Muscle layer of duodenum (tissue), 2 donors: ENCODE measurements at regions not wholly inside any gene's neighbourhood (a gene's known extent, or its start where the extent isn't known, plus 50 kb on each side); places are given as distances from the start of the nearest gene placed in this dataset.

Experiments used
- H3K27ac ChIP-seq: one replicate; pipeline ENCODE4 v1.7.0; 2013; ENCODE audit warnings: mild to moderate bottlenecking, low read length
- H3K27me3 ChIP-seq: one replicate; pipeline ENCODE4 v1.7.0; 2013; ENCODE audit warnings: low read depth, mild to moderate bottlenecking, control low read depth, low read length
- H3K36me3 ChIP-seq, 2 donors: one replicate each; pipeline ENCODE4 v1.7.0; 2013; ENCODE audit warnings: low read length in 2 of 2, control low read depth in 1 of 2, mild to moderate bottlenecking in 1 of 2; ENCODE audit not compliant: insufficient read depth in 2 of 2, control insufficient read depth in 1 of 2
- H3K4me1 ChIP-seq, 2 donors: one replicate each; pipeline ENCODE4 v1.7.0; 2013; ENCODE audit warnings: low read length in 2 of 2, mild to moderate bottlenecking in 2 of 2, control low read depth in 1 of 2, moderate library complexity in 1 of 2; ENCODE audit not compliant: insufficient read depth in 2 of 2, control insufficient read depth in 1 of 2
- H3K4me3 ChIP-seq, 2 donors: one replicate each; pipeline ENCODE4 v1.7.0; 2013; ENCODE audit warnings: low read length in 2 of 2, low read depth in 1 of 2, mild to moderate bottlenecking in 1 of 2
- H3K9me3 ChIP-seq, 2 donors: one replicate each; pipeline ENCODE4 v1.7.0; 2013; ENCODE audit warnings: low read length in 2 of 2, control low read depth in 1 of 2, mild to moderate bottlenecking in 1 of 2; ENCODE audit not compliant: control insufficient read depth in 1 of 2
- donor health status: healthy.

GRCh38 chr3:147809206-147809605 lies 400.0 kb downstream of the ZIC1 start:
- Histone ChIP-seq H3K4me3 (no peak overlapping the region), H3K9me3 (no peaks in the 10 kb centered on the region), H3K27ac (no peak overlapping the region), H3K36me3 (no peaks in the 10 kb centered on the region), H3K27me3 (no peaks in the 10 kb centered on the region), H3K4me1 (no peaks in the 10 kb centered on the region)

GRCh38 chr3:147812186-147812911 lies 403.2 kb downstream of the ZIC1 start:
- Histone ChIP-seq H3K4me1 (no peaks in the 10 kb centered on the region), H3K9me3 (no peaks in the 10 kb centered on the region), H3K27me3 (no peaks in the 10 kb centered on the region), H3K4me3 (no peak overlapping the region), H3K27ac (no peak overlapping the region), H3K36me3 (no peaks in the 10 kb centered on the region)

GRCh38 chr3:147813256-147813655 lies 404.1 kb downstream of the ZIC1 start:
- Histone ChIP-seq H3K36me3 (no peaks in the 10 kb centered on the region), H3K27ac (no peak overlapping the region)

GRCh38 chr3:147816752-147817151 lies 407.6 kb downstream of the ZIC1 start:
- Histone ChIP-seq H3K27me3 (no peaks in the 10 kb centered on the region), H3K36me3 (no peaks in the 10 kb centered on the region), H3K9me3 (no peaks in the 10 kb centered on the region), H3K27ac (no peak overlapping the region), H3K4me1 (no peaks in the 10 kb centered on the region), H3K4me3 (no peak overlapping the region)

More at GRCh38 chr3:147813256-147813655, 404.1 kb downstream of the ZIC1 start:
- H3K9me3 ChIP-seq, result no peaks in the 10 kb centered on the region
- no peaks in the 10 kb centered on the region for H3K4me1 ChIP-seq
- no peaks in the 10 kb centered on the region for H3K27me3 ChIP-seq
- no peak overlapping the region for H3K4me3 ChIP-seq

- H3K4me3 ChIP-seq, result no peak overlapping the region
- H3K27ac ChIP-seq, result no peak overlapping the region
- H3K27me3 ChIP-seq, result no peaks in the 10 kb centered on the region
- H3K9me3 ChIP-seq, result no peaks in the 10 kb centered on the region
- H3K4me1 ChIP-seq, result no peaks in the 10 kb centered on the region
- H3K36me3 ChIP-seq, result no peaks in the 10 kb centered on the region
Observed at GRCh38 chr3:147832611-147833010, 423.4 kb downstream of the ZIC1 start.

- no peak overlapping the region for H3K27ac ChIP-seq
- H3K9me3 ChIP-seq, result no peaks in the 10 kb centered on the region
- H3K4me3 ChIP-seq, result no peak overlapping the region
- H3K27me3 ChIP-seq, result no peaks in the 10 kb centered on the region
- H3K36me3 ChIP-seq, result no peaks in the 10 kb centered on the region
- H3K4me1 ChIP-seq, result no peaks in the 10 kb centered on the region
Observed at GRCh38 chr3:147836330-147836729, 427.2 kb downstream of the ZIC1 start.

GRCh38 chr3:147838652-147839051 lies 429.5 kb downstream of the ZIC1 start:
- no peak overlapping the region for H3K27ac ChIP-seq
- no peaks in the 10 kb centered on the region for H3K27me3 ChIP-seq
- H3K4me3 ChIP-seq, result no peak overlapping the region
- H3K36me3 ChIP-seq, result no peaks in the 10 kb centered on the region
- no peaks in the 10 kb centered on the region for H3K4me1 ChIP-seq
- no peaks in the 10 kb centered on the region for H3K9me3 ChIP-seq

GRCh38 chr3:147843331-147843730 lies 434.2 kb downstream of the ZIC1 start:
- H3K27ac ChIP-seq, result no peak overlapping the region
- no peaks in the 10 kb centered on the region for H3K27me3 ChIP-seq
- no peaks in the 10 kb centered on the region for H3K36me3 ChIP-seq
- H3K4me3 ChIP-seq, result no peak overlapping the region
- H3K4me1 ChIP-seq, result no peaks in the 10 kb centered on the region
- H3K9me3 ChIP-seq, result no peaks in the 10 kb centered on the region

- no peak overlapping the region for H3K27ac ChIP-seq
- no peak overlapping the region for H3K4me3 ChIP-seq
- H3K4me1 ChIP-seq, result no peaks in the 10 kb centered on the region
- no peaks in the 10 kb centered on the region for H3K27me3 ChIP-seq
- H3K36me3 ChIP-seq, result no peaks in the 10 kb centered on the region
- H3K9me3 ChIP-seq, result no peaks in the 10 kb centered on the region
Observed at GRCh38 chr3:147846293-147846692, 437.1 kb downstream of the ZIC1 start.

GRCh38 chr3:147846854-147847478 lies 437.8 kb downstream of the ZIC1 start:
- Histone ChIP-seq H3K9me3 (no peaks in the 10 kb centered on the region), H3K36me3 (no peaks in the 10 kb centered on the region), H3K27me3 (no peaks in the 10 kb centered on the region), H3K4me1 (no peaks in the 10 kb centered on the region), H3K4me3 (no peak overlapping the region), H3K27ac (no peak overlapping the region)

- Histone ChIP-seq H3K27me3 (no peaks in the 10 kb centered on the region), H3K36me3 (no peaks in the 10 kb centered on the region), H3K4me3 (no peak overlapping the region), H3K27ac (no peak overlapping the region), H3K4me1 (no peaks in the 10 kb centered on the region), H3K9me3 (no peaks in the 10 kb centered on the region)
Observed at GRCh38 chr3:147851062-147851461, 441.9 kb downstream of the ZIC1 start.

GRCh38 chr3:147854542-147854941 lies 445.4 kb downstream of the ZIC1 start:
- H3K36me3 ChIP-seq, result no peaks in the 10 kb centered on the region
- no peaks in the 10 kb centered on the region for H3K9me3 ChIP-seq
- H3K4me1 ChIP-seq, result no peaks in the 10 kb centered on the region
- no peak overlapping the region for H3K4me3 ChIP-seq
- H3K27me3 ChIP-seq, result no peaks in the 10 kb centered on the region
- no peak overlapping the region for H3K27ac ChIP-seq
